GM18520 (cell line): ENCODE measurements at regions not wholly inside any gene's neighbourhood (a gene's known extent, or its start where the extent isn't known, plus 50 kb on each side); places are given as distances from the start of the nearest gene placed in this dataset.

Experiments
- ATAC-seq: cut with Tn5 transposase; IDR thresholded peaks from one replicate; pipeline ENCODE4 v1.9.1; 2021; ENCODE audit not compliant: unreplicated experiment

DNA sequence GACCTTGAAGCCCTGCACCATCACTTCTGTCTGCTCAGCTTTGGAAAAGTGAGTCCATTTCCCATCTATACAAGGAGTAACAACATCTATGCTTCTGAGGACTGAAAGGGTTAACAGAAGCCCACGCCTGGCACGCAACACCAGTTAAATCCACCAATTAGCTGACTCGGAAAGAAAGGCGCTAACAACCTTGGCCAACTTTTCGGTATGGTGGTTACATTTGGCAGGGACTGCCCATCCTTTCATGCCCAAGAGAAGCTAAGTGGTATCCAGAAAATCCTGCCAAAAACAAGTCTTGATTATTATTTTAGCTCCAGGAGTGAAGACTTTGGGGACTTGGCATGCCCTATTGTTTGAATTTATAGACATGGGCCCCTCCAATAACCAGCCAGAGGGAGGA, 202.3 kb upstream of the RPL38 start:
- no peak for ATAC-seq

DNA sequence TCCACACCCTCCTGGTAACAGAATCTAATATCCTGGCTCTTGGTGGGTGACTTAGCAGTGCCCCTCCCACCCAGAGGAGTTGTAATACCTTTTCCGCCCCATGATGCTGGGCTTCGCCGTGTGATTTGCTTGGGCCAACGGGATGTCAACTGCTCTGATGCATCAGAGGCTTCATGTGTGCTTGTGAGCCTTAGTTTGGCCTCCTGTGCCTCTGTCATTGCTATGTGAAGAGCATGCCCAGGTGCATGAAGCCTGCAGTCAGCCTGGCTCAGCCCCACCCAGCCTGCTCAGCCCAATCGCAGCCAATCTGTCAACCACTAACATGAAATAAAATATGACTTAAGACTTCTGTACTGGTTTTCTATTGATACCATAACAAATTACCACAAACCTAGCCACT, 201.2 kb upstream of the RPL38 start:
- ATAC-seq = no peak

DNA sequence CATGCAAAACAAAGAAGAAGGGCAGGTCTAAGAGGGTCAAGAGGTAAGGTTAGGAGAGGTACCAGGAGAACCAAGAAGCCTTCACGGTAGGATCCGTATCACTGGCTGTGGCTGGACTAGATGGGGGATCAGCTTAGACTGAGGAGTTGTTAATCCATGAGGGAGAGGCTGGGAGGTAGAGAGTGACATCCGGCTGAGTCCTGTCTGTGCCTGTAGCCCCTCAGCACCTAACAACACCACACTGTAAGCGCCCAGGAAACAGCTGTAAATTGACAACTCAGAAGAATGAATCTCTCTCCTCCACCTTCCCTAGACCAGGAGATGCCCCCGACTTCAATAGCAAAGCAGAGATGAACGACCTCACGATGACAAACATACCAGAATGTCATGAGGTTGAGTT, 199.4 kb upstream of the RPL38 start:
- no peak for ATAC-seq

DNA sequence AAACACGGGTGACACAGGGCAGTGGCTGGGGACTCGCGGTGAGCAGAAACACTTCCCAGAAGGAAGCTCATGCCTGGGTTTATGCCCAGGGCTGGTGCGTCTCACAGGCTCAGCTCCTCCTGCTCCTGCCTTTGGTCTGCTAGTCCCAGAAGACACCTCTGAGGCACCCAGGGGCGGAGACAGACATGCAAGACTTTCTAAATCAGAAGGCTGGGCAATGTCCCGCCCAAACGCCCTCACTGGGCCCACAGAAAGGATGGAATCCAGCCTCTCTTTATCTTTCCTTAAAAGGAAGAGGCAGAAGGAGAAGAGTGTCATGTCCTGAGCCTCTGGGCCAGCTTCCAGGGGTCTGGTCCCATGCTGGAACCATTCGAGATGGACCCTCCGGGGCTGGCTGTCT, 197.7 kb upstream of the RPL38 start:
- ATAC-seq = no peak

DNA sequence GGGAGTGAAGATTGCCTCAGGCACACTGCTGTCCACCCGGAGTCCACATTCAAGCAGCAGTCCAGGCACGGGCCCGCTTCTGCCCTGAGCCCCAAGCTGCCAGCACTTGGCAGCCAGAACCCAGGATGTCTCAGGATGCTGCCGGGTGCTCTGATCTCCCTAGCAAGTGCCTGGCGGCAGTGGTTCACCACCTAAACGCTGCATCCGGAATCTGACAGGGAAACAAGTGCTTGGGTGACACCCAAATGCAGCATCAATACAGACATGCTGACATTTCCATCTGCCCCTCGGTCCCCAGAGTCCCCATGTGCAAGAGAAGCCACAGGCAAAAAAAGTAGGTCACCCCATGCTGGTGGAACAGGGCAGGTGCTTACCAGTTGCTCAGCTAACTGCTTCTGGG, 197.1 kb upstream of the RPL38 start:
- ATAC-seq = no peak

DNA sequence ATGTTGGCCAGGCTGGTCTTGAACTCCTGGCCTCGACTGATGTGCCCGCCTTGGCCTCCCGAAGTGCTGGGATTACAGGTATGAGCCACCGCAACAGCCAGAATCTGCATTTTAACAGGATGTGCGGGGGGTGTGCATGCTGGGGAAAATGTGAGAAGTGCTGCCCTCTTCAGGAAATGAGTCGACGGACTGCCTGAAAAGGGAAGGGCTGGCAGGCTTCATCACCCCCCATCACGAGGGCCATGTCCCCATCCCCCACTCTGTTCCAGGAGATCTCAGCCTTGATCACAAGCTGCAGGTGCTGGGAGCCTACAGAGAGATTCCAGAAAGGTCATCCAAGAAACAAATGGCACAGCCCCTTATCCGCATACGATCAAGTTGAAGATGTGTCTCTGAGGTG, 195.3 kb upstream of the RPL38 start:
- no peak for ATAC-seq

DNA sequence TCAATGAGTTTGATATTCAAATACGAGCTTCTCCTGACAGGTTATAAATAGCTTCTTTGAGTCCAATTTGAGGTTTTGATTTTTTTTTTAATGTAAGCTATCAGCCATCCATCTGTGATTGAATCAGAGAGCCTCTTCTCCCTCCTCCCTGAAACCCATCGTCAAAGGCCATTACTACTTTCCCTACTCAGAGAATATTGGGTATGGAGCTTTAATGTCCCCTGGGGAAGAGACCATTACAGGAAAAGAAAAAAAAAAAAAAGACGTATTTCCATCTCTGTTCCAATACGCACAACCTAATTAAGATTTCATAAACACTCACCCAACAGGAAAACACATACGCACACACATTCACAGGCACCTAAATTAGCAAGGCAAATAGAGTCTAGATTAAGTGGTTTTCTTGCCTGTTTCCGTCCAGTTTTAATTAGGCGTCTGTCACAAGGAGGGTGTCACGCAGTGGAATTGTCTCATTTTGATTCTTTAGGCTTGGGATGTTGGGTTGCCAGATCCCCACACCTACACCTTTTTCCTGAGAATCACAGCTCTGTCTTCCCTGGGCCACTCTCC, 194.3 kb upstream of the RPL38 start:
- no peak for ATAC-seq

DNA sequence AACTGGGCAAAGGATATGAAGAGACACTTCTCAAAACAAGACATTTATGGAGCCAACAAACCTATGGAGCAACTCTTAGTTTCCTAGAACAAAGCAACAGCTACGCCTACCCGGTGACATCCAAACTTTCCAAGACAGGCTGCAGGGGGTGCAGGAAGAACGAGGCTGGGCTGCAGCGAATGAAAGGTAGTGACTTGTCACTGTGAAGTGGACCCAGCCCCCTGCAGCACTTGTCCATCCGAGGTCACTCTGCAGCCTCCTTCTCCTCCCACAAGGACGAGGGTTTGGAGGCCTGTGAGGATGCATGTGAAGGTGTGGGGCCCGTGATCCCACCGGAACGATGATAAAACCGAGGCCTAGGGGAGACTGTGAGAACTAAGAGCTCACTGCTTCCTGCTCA, 192.6 kb upstream of the RPL38 start:
- ATAC-seq = no peak

DNA sequence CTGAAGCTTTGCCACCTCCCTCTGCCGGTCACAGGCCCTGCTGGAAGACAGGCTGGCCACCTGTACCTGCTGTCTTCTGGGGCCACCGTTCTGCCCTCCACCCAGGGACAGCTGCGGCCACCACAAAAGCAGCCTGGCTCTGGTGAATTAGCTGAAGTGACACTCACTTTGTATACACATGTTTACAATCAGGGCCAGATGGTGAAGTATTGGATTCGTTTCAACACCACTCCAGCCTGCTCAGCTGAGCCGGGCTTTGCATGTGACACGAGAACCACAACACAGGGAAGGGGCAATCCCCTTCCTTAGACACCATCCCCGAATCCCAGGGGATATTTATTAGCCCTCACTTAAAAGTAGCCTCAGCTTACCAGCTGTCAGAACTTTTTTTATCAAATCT, 191.5 kb upstream of the RPL38 start:
- no peak for ATAC-seq

DNA sequence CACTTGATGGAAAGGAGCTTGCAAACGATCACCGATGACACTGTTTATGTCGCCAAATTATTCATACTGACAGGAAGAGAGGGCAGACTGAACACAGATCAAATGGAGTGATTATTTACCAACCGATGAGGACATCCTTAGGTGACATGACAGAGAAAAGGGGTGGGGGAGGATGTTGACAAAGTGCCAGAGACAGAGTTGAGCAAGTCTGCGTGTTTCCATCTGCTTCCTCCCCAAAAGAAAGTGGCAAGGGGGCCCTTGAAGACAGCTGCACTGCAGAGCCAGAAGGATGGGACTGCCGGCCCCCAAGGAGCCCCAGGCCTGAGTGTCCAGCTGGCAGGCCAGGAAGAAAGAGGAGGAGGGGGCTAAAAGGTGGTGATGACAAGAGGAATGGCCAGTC, 191.0 kb upstream of the RPL38 start:
- ATAC-seq = no peak

DNA sequence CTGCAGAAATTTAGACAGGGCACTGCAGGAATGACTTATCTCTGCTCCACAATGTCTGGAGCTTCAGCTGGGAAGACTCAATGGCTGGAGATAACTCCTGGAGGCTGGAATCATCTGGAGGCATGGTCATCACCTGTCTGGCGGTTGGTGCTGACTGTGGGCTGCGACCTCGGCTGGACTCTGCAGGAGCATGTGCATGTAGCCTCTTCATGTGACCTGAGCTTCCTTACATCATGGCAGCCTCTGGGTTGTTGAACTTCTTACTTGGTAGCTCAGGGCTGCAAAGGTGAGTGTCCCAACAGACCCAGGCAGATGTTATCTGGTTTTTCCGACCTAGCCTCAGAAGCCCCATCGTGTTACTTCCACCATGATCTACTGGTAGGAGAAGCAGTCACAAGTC, 188.2 kb upstream of the RPL38 start:
- ATAC-seq = no peak

DNA sequence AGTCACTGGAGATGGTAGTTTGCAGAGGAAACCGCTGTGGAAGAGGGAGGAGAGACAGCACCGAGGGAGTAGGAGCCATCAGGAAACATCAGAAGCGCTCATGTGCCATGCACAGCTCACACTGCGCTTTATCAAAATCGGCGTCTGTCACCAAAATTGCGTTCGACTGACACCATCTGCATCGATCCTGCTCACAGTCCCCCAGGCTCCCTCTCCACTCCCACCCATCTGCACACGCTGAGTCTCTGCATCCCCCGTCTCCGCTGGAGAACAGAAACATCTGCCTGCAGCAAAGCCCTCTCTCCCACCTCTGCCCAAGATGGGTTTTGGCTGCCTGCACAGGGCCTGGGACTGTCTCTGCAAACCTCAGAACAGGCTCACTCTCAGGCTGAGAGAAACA, 187.5 kb upstream of the RPL38 start:
- no peak for ATAC-seq

DNA sequence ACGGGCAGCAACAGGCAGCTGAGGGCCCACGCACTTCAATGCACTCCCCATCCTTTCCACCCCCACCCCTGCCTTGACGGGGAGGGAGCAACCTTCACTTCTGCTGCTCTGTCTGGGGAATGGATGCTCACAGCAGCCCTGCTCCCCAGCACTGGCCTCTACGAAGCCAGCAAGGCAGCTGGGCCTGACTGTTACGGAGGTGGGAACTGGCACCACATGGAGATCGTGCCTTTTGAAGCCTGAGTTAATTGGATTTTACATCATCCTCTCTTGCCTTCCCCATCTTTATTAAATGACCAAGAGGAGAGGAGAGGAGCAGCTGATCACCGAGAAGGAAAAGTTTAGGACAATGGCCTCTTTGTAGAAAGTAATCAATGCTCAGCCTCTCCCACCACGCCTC, 187.0 kb upstream of the RPL38 start:
- no peak for ATAC-seq

DNA sequence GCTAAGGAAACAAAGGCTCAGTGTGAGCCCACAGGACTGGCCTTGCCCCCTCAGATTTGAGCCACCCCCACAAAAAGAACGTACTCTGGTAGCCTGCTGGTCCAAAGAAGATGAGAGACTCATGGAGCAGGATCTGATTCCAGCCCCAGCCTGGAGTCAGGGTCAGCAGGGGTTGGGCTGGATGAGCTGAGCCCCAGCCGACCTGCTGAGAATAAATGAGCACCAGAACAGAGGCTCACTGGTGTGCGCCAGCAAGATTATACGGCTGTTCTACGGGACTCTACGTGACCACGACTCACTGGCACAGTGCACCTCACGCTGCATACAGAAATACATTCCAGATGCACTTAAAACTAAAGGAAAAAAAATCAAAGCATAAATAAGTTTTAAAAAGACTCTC, 186.0 kb upstream of the RPL38 start:
- no peak for ATAC-seq

DNA sequence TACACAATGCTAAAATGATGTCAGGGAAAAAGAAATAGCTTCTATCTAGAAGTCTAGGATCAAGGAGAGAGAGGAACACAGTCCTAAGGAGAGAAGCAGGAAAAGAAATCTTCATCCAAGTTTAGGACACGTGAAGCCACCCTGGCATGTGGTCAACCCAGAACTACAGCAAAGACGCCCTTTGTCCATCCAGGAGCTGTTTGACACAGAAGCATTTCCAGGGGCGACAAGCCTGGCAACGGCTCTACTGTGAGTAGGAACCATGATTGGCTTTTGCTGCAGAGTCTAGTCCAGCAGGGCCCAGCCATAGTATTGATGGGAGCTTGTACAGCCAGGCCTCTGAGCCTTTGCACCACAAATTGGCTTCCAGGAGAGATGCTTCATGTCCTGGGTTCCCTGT, 185.4 kb upstream of the RPL38 start:
- no peak for ATAC-seq

DNA sequence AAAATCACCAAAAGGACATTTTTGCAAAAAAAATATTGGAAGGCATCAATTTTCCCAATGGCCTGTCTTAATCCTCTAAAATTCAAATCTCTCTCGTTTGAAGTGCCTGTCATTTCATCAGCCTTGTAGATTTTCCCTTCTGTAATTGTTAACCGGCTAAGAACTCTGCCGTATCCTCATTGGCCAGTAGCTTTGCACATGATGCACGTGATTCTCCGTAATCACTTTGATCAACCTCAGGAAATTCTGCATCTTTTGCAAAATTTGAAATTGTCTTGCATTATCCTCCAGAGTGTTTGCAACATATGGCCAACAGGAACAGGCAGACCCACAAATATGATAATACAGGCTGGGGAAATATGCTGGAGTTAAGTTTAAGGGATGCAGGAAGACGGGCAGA, 184.2 kb upstream of the RPL38 start:
- ATAC-seq = no peak

DNA sequence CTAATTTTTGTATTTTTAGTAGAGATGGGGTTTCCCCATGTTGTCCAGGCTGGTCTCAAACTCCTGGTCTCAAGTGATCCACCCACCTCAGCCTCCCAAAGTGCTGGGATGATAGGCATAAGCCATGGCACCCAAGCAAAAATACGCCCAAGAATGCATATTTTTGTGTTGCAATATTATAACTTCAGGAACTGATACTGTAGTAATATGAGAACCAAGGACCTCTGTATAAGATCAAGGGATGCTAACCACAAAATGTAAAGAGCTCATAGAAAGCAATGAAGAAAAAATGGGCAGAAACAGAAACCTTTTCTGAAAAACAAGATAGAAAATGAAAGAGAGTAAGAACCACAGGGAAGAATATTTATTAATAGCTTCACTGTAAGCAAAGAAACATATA, 183.6 kb upstream of the RPL38 start:
- ATAC-seq = no peak

DNA sequence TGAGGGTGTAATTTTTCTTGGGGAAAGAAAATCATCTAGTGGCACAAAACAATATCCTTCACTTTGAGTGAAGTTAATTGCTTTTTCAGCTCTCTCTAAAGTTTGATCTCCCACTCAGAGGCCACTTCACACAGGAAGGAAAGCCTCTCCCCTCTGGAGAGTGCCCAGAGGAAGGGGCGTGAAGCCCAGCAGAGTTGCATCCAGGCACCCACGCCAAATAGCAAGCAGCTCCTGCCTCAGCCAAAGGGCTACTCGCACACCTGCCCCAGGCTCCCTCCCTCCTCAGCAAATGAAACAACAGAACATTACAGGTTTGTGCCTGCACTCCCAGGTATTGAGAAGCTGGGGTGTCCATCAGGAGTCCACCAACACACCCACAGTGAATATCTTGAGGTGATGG, 183.0 kb upstream of the RPL38 start:
- no peak for ATAC-seq

DNA sequence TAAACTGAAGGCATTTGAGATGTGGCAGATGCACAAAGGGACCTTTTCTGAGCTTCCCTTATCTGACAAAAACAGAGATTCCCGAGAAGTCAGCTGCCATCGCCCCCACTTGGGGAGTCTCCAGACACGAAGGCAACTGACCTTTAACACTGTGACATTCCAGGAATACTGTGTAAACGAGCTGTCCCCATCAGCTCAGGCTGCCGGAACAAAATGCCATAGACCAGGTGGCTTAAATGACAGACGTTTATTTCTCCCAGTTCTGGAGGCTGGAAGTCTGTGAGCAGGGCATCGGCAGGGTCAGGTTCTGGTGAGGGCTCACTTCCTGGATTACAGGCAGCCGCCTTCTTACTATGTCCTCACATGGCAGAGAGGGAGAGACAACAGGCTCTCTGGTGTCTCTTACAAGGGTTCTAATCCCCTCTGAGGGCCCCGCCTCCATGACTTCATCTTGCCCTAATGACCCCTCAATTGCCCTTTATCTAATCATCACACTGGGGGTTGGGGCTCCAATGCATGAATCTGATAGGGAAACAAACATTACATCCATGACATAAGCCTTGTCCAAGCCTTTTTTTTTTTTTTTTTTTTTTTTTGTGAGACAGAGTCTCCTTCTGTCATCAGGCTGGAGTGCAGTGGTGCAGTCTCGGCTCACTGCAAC, 178.5 kb upstream of the RPL38 start:
- no peak for ATAC-seq

DNA sequence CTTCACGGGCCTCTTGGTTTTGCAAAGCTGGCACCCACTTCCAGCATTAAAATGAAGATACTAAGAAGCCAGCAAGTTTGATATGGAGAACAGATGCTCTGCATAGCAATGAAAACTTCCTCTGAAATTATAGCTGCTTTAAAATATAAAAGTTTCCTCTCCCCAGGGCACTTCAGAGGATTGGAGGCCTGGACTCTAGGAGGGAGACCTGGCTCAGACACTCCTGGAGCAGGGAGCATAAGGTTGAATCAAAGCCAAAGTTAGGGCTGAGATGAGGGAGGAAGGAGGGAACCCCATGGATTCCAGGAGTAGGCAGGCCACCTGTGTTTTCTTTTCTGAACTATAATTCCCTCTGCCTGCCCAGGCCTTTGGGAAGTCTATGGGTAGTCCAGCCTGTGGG, 176.0 kb upstream of the RPL38 start:
- ATAC-seq = no peak

DNA sequence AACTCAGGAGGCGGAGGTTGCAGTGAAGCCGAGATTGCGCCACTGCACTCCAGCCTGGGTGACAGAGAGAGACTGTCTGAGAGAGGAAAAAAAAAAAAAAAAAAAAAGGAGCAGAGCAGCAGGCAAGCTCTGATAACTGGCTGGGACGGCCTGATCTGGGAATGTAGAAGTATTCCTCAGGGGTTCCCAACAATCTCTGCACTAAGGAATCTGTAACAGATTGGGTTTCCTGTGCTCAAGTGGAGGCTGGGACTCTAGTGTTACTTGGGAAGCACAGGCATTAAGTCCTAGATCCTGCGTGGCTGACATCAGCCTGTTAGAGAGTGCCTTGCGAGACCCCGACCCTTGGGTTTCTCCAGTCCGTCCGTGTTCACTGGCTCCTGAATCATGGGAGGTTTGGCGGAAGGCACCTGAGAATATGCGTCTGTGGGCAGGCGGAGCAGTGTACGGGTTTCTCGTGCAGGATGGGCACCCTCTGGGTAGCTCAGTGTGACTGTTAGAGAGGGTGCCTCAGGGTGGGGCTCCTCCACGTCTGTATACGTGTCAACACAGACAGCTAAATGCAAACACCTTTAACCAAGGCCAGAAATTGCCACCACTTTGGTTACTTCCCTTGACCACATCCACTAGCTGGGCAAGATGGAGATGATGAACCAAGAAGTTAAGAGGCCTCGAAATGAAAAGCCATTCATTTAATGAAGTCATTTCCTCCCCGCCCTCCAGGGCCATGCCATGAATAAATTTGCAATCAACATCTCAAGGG, 174.9 kb upstream of the RPL38 start:
- no peak for ATAC-seq

DNA sequence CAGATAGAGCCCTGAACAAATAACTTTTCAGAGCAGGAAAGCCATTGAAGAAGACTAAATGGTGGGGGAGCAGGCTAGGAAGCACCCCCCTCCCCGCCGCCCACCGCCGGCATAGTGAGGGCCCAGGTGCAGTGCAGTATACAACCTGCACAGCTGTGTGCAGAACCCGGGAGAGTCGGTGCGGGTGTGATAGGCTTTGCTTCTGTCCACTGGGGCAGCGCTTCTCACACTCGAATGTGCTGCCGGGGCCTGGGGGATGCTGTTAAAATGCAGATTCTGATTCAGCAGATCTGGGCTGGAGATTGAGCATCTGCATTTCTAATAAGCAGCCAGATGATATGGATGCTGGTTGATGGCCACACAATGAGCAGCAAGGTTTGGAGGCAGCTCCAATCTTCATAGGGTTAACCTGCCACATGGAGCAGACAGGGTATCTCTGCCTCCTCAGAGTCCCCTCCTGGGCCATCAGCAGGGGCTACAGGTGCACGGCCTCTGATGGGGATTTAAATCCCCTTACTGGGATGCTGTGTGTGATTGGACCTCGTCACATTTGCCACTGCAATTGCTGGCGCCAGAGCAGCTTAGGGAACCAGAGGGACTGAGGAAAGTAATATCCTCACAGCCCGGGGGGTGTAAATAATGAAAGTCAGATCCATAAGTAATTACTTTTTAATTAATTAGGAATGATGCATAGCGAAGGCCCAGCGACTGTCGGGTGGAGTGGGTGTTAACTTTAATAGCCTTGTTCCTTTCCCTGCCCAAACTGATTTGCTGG, 172.0 kb upstream of the RPL38 start:
- ATAC-seq = no peak
